HG03064 (cell line): ENCODE measurements at regions not wholly inside any gene's neighbourhood (a gene's known extent, or its start where the extent isn't known, plus 50 kb on each side); places are given as distances from the start of the nearest gene placed in this dataset.

Experiments used
- ATAC-seq: cut with Tn5 transposase; IDR thresholded peaks from one replicate; pipeline ENCODE4 v1.9.1; 2021; ENCODE audit warnings: low read depth; ENCODE audit not compliant: unreplicated experiment

DNA sequence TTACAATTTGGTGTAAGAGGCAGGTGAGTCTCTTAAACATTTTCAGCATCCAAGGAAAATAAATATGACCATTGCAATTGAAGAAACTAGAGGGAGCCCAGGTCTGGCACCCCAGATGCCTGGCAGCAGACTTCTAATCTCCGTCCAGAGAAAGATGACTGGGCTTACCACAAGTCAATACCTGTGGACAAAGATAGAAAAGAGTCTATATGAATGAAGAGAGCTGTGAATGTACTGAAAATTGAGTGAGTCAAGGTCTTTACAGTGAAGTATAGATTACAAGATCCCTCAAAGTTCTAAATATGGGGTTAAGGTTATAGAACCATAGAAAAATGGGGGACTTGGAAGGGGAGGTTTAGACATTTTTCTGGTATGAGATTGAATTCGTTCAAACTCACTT is 827.4 kb upstream of the NR2F2 start:
- no peak for ATAC-seq

DNA sequence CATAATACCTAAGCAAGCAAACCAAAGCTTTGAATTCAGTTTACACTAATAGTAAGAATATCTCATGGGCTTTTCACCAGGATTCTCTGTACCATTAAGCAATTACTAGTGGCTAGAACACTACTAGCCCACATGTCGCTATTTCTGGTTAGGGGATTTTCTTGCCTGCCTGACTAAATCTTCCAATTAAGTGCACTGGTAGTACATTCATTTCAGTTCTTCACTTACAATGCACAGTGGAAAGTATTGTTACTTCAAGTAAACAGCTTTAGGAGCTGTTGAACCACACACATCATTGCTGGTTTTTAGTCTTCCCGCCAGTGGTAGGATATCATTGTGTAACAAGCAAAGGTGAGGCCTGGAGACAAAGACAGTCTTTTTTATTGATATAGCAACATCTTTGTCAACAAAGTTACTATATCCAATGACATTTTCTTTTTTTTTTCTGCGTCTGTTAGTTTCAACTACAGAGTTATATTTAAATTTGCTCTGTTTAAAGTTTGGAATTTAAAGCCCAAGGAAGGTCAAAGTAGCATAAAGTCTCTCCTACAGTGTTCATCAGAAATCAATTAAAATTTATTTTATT is 826.8 kb upstream of the NR2F2 start:
- ATAC-seq = no peak

DNA sequence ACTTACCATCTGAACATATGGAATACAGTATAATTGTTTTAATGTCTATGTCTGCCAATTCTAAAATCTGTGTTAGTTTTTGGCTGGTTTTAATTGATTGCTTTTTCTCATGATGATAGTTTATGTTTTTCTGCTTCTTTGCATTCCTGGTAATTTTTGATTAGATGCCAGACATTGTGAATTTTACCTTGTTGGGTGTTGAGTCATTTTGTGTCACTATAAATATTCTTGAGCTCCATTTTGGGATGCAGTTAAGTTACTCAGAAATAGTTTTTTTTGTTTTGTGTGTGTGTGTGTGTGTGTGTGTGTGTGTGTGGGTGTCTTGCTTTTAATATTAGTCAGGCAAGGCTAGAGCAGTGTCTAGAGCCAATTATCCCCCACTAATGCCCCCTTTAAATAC is 818.8 kb upstream of the NR2F2 start:
- no peak for ATAC-seq

DNA sequence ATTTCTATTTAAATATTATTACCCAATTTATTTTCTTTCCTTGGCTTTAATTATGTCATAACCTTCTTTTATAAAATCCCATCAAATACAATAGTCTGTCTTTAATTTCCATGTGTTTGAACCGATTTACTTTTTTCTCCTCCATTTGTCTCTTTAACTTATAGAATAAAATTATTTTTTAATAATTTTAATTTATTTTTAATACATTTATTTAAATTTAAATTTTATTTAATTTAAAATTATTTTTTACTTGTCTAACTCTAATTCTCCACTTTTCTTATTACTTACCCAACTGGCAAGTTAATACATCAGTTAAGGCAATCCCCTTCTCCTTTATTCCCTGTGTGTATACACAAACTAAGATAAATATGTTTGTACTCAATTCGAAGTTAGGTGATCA is 817.6 kb upstream of the NR2F2 start:
- ATAC-seq = no peak

DNA sequence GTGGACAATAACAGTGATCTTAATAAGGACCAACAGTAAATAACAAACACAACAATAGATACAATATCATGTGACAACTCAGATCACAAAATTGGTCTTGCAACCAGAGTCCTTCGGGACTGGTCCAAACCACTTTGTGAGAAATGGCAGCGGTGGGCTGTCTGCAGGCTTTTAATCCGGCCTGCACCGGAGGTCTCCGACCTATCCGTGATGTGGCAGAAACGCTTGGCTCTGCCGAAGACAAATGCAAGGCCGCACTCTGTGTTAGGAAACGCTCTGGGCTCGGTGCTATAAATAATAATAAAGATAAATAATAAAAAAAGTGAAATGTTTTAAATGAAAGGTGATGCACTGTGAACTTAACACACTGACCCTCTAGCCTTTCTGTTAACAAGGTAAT is 810.6 kb upstream of the NR2F2 start:
- no peak for ATAC-seq

DNA sequence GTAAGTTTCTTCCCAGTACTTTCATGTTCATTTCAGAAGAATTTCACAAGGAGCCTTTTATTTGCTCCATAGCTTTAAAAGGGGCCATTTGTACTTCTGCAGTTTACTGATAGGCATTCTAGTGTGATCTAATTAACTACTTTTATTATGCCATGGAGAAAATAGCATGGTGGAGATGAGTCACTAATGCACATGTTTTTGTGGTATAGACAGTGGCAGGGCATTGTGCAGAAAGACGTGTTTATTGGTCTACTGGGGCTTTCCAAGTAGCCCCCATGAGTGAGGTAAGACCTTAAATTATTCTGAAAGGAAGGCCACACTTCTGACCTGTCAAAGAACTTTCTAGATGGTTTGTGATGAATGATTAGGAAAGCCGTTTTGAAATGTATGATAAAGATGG is 810.0 kb upstream of the NR2F2 start:
- no peak for ATAC-seq

DNA sequence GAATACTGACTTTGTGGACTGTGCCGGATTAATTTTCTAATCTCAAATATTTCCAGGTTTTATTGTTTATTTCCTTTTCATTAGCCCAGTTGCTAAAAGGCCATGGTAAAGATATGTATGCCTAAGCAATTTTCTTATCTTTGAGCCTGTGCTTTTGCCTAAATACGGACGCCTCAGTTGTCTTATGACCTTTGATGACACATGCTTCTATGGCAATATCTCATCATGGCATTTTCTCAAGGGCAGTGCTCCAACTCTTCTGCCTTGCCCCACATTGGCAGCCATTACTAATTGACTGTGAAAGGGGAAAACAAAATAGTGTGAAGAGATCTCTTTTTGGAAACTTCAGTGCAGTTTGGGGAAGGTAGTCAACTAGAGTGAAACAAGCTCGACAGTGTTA is 809.6 kb upstream of the NR2F2 start:
- ATAC-seq = no peak

DNA sequence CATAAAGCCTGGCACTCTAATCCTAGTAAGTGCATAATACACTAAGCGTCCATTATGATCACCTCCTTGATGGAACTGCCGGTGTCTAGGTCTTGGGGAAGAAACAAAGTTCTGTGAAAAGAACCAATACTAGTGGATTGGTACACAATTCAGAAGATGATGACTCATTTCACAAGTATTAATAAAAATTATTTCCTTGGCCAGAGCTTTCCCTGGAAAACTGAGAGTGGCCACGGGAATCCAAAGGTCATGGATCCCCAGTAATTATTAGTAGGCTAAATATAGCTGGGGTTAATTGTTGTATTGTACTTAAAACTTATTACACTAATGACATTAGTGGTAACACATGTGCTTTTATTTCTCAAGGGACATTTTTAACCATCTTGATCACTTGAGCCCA is 808.0 kb upstream of the NR2F2 start:
- ATAC-seq = no peak

DNA sequence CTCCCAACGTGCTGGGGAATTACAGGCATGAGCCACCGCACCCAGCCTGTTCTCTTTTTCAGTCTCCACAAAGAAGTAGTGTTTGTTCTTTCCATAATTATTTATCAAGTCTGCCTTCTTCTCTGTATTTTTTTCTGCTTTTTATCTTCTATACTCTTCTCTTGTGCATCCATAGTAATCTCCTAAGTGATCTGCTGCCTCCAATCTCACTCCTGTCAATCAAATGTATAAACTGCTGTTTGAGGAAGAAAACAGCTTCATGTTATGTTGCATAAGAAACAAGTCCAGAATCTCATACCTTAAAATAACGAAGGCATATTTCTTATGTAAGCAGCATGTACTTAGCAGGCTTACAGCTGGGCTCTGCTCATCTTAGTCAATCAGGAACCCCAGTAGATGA is 801.6 kb upstream of the NR2F2 start:
- ATAC-seq = no peak

DNA sequence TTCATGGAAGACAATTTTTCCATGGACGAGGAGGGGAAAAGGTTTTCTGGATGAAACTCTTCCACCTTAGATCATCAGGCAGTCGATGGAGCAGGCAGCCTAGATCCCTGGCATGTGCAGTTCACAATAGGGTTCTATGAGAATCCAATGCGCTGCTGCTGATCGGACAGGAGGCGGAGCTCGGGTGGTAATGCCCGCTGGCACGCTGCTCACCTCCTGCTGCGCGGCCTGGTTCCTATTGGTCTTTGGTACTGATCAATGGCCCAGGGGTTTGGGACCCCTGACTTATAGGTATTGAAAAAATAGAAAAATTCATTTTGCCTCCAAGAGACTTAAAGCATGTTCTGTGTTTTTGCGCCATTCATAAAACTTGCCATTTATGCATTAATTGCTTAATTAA is 793.9 kb upstream of the NR2F2 start:
- ATAC-seq = no peak

DNA sequence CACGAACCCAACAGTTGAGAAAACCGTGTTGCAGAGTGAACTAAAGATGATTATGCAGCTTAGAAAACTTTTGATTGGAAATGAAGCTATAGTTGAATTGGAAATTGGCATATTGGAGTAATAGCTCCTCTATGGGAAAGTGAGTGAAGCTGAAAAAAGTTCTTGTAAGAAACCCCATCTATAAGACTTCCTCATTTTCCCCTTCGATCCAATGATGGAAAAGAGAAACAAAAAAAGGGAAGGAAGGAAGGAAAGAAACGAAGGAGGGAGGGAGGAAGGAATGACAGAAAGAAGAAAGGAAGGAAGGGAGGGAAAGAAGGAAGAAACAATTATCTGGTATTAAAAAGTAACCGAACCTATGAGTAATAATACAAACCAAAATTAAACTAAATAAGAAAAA is 791.8 kb upstream of the NR2F2 start:
- ATAC-seq = no peak

DNA sequence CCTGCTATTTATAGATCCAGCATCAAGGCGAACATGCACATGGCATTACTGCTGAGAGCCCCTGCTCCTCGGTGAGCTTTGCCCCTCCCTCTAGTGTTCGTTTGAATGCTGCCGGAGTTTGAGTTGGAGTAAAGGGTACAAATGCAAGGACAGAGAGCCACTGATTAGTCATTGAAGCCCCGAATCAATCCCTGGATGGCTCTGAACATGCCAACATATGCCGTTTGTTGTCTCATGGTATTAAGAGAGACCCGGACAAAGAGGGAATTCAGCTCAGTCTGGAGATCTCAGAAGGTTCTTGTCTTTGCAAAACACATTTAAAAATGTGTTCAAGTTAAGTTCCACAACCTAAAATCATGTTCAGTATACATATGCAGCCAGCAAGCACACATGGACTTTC is 789.2 kb upstream of the NR2F2 start:
- no peak for ATAC-seq

DNA sequence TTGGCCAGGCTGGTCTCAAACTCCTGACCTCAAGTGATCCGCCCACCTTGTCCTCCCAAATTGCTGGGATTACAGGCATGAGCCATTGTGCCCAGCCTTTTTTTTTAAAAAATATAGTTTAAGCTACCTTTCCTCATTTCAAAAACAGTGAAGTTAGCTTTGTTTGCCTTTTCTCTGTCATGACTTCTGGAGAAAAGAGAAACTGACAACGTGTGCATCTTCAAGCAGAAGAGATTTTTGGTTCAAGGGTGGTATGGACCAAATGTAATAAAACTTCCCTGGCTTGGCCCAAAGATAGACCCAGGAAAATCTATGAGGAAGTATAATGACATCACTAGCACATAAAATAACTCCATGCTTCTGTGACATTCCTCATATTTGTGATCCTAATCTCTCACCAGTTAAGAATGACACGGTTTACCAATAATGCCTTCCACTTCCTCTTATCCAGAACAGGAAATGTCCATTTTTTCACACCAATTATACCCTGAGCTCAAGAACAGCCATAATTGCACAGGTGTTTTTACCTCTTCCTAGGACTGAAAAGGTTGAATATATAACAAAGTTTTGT is 781.2 kb upstream of the NR2F2 start:
- no peak for ATAC-seq

DNA sequence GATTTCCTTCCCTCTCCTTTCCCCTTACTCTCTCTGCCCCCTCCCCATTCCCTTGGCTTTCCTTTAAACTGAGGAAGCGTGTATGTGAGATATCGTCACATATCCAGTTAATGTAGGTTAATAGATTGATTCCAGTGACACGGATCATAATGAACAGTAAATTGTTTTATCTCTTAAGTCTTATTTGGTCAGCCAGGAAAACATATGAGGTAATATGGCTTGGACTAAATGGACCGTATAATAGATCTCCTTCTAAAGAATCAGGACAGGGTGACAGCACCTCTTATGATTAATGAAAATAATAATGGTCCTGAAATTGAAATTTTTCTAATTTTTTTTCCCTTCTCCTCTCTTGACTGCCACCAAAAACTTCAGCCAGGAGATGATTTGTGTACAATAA is 779.8 kb upstream of the NR2F2 start:
- ATAC-seq = no peak

DNA sequence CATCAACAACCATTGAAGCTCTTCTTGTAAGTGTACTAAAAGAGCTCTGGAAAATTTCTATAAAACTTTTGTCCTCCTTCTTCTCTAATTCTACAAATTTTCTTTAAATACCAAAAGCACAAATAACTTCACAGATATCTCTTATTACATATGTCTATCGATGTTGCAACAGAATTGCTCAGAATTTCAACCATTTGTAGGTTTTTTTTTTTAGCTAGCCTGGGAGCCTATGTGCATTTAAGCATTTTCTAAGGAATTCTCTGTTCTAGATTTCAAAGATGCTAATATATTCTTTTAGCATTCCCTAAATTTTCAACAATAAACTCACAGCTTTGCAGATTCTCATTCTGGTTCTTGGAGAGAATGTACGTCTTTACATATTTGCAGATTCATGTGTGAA is 774.3 kb upstream of the NR2F2 start:
- no peak for ATAC-seq

DNA sequence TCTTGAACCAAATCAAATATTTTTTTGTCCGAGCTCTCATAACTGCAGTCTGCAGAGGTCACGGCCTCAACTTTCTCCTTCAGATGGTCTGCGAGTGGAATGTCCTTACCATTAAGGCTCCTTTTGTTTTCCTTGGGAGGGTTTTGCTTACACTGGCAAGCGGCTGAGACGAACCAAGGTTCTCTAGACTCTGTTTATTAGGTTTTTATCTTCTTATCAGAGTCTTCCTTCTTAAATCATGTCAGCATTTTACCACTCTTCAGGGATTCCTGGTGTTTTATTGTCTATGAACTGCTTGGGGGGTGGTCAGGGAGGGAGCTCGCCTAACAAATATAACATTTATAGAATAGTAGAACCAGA is 773.7 kb upstream of the NR2F2 start:
- ATAC-seq = no peak

DNA sequence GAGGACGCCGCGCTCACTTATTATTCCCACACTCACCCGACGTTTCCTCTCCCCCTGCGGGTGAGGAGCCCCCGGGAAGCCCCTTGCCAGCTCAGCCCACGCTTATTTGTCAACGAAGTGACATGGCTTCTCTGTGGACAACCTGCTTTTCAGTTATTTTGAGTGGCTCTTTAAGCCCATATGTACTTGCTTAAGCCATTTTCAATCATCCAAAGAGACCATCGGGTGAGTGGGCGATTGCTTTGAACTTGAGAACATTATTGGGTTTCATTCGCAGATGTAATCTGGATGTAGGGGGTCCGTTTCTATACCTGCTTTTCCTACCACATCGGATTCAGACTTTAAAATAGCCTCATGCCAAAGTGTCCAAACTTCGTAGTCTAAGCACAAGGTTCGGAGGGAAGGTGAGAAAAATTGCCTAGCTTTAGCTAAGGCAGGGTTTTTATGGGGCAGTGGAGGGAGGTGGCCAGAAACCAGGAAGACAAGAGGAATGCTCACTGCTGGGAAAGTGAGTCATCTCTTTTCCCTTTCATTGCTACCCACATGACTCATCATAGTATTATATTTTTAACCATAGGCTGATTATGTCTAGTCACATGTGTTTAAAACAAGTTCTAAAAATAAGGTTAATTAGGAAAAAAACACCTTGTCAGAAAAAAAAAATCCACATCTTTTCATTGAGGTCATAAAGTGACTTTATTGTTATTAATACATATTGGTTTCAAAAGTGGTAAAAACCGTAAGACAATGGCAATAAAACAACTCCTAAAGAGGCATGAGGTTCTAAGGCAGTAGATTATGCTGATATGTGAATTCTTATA is 773.1 kb upstream of the NR2F2 start:
- ATAC-seq = no peak

DNA sequence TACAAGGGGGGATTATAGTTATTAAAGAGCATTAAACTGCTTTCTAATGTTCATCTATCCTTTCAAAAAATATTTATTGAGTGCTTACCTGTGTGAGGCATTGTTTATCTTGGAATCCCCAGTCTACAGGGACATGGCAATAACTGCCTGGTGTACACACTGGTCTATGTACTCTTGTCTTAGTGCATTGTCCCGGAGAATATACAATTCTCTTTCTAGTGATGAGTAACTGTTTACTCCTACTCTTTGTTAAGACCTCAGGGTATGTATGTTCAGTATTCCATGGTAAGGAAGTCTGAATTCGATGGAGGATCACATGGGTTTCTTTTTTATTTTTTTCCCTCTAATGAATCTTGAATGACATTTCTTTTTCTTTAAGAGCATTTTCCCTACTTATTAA is 772.4 kb upstream of the NR2F2 start:
- no peak for ATAC-seq

DNA sequence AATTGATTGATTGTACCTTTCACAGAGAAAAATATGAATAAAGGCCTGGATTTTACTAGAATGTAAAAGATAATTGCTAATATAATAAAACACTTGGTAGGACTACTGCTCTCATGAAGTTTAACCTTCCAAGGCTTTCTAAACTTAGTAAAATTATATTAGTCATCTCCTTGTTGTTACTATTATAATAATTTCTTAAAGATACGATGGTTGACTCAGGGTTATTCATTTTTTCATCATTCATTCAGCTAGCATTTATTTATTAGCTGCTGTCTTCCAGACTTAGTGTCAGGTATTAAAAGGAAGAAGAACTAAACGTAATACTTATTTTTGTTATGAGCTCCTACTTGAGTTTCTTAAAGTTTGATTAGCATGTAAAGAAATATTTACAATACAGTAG is 771.6 kb upstream of the NR2F2 start:
- no peak for ATAC-seq

DNA sequence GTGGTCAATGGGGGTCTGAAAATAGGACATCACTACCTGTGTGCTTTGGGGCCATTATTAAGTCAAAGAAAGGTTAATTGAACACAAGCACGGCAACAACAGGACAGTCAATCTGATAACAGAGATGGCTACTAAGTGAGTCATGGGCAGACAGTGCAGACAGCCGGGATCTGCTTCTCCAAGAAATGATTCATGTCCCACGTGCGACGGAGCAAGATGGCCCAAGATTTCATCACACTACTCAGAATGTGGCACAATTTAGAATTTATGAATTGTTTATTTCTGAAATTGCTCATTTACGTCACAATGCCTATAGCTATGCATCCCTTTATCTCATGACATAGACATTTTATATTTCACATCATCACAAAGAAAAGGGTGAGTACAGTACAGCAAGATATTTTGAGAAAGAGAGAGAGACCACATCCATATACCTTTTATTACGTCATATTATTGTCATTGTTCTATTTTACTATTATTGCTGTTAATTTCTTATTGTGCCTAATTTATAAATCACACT is 770.6 kb upstream of the NR2F2 start:
- no peak for ATAC-seq

DNA sequence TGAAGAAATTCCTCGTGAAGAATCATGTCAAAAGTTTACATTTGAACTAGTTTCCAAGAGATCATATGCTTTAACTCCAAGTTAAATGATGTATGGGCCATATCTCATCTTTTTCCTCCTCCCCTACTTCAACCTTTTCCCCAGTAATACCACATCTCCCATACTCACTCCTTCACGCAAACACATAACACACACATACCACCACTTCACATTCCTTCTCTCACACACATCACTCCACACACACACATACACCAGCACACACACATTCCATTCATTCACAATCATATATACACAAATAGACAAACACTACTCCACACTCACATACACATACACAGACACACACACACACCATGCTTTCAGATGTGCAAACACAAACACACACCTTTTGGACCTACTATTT is 769.0 kb upstream of the NR2F2 start:
- no peak for ATAC-seq

DNA sequence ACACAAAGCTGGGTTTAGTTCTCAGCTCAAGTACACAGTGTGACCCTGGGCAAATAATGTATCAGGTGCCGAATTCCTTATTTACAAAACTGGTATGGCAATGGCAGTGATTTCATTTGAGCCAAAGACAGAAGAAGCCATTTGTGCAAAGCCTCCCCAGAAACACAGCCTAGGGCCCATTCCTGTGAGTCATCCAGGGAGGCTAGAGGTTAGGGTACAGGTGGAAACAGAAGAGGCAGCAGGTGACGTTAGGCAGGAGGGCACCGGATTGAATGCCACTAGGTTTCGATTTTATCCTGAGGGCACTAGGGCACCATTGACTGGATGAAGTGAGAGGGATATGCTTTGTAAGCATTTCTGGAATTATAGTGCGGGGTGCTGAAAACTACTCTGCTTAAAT is 766.9 kb upstream of the NR2F2 start:
- ATAC-seq = no peak
